ENCODE measurements at regions not wholly inside any gene's neighbourhood (a gene's known extent, or its start where the extent isn't known, plus 50 kb on each side); places are given as distances from the start of the nearest gene placed in this dataset.

DNA sequence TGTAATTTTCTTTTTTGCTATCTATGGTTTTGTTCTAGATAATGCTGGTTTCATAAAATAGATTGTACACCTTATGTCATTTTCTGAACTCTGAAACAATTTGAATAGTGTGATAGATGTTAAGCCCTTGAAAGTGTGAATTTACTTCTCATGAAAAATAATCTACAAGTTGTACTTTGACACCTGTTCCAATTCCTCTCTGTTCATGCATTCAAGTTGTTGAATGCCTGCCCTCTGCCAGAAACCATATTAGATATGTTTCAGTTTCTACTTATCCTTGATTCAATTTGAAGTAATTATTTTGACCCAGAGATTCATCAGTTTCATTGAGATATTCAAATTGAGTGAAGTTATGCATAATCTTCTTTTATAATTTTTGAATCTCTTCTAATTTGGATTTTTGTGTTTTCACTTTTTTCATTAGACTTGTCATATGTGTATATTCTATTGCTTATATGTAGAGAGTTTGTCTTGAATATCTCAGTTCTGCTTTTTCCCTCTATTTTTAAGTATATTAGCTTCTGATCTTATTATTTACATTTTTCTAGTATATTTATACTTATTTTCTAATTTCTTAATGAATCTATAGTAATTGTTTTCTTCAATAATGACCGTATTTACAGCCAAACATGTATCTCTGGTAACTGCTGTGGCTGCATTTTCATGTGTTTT lies 143.3 kb upstream of the TACR1 start:
- TF ChIP-seq, protein P1, sequence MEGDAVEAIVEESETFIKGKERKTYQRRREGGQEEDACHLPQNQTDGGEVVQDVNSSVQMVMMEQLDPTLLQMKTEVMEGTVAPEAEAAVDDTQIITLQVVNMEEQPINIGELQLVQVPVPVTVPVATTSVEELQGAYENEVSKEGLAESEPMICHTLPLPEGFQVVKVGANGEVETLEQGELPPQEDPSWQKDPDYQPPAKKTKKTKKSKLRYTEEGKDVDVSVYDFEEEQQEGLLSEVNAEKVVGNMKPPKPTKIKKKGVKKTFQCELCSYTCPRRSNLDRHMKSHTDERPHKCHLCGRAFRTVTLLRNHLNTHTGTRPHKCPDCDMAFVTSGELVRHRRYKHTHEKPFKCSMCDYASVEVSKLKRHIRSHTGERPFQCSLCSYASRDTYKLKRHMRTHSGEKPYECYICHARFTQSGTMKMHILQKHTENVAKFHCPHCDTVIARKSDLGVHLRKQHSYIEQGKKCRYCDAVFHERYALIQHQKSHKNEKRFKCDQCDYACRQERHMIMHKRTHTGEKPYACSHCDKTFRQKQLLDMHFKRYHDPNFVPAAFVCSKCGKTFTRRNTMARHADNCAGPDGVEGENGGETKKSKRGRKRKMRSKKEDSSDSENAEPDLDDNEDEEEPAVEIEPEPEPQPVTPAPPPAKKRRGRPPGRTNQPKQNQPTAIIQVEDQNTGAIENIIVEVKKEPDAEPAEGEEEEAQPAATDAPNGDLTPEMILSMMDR (IDR thresholded peaks at IDR 0.05; ENCODE audit: low read length): no peak
- TF ChIP-seq EZH2phosphoT487 (IDR thresholded peaks at IDR 0.05; ENCODE audit: low read length): no peak
- TF ChIP-seq EZH2 (optimal IDR thresholded peaks at IDR 0.05; ENCODE audit: low read depth, low read length): no peak
